OCI-LY1 (cell line): ENCODE measurements at regions not wholly inside any gene's neighbourhood (a gene's known extent, or its start where the extent isn't known, plus 50 kb on each side); places are given as distances from the start of the nearest gene placed in this dataset.

ENCODE experiments used
- H2AFZ ChIP-seq: fragments of 200-600 bp; sonication (generic), shearing (Covaris generic); 2 replicates; pipeline ENCODE4 v1.6.0; 2014; ENCODE audit warnings: antibody characterized with exemption, mild to moderate bottlenecking, low read length
- H3F3A ChIP-seq: fragments of 200-600 bp; sonication (generic), shearing (Covaris generic); 2 replicates; pipeline ENCODE4 v1.6.0; 2014; ENCODE audit warnings: mild to moderate bottlenecking, antibody characterized with exemption, low read length, moderate library complexity; ENCODE audit not compliant: insufficient read depth
- H3K27ac ChIP-seq: fragments of 200-600 bp; sonication (generic); 2 replicates; pipeline ENCODE4 v1.5.1; 2014; ENCODE audit warnings: low read length, mixed run types, mild to moderate bottlenecking, low read depth; ENCODE audit not compliant: poor library complexity, severe bottlenecking
- H3K27me3 ChIP-seq: fragments of 200-600 bp; sonication (generic); 2 replicates; pipeline ENCODE4 v1.6.0; 2014; ENCODE audit warnings: antibody characterized with exemption, mild to moderate bottlenecking, low read length, moderate library complexity; ENCODE audit not compliant: insufficient read depth
- H3K36me3 ChIP-seq: fragments of 200-600 bp; sonication (generic); 2 replicates; pipeline ENCODE4 v1.6.1; 2014; ENCODE audit warnings: mild to moderate bottlenecking, antibody characterized with exemption, low read length, moderate library complexity, mixed read lengths; ENCODE audit not compliant: insufficient read depth
- H3K4me1 ChIP-seq: fragments of 200-600 bp; sonication (generic); 2 replicates; pipeline ENCODE4 v1.5.1; 2014; ENCODE audit warnings: mild to moderate bottlenecking, low read length, moderate library complexity; ENCODE audit not compliant: insufficient read depth, severe bottlenecking
- H3K4me2 ChIP-seq: fragments of 200-600 bp; sonication (generic), shearing (Covaris generic); 2 replicates; pipeline ENCODE4 v1.6.1; 2014; ENCODE audit warnings: low read length
- H3K4me3 ChIP-seq: fragments of 200-600 bp; sonication (generic); 2 replicates; pipeline ENCODE4 v1.5.1; 2014; ENCODE audit warnings: low read length, low read depth, mild to moderate bottlenecking, mixed read lengths; ENCODE audit not compliant: poor library complexity, severe bottlenecking
- H3K79me2 ChIP-seq: fragments of 200-600 bp; shearing (Covaris generic); 2 replicates; pipeline ENCODE4 v1.6.1; 2016; ENCODE audit warnings: mixed run types, low read length, mixed read lengths; ENCODE audit not compliant: insufficient read depth
- H3K9ac ChIP-seq: fragments of 200-600 bp; sonication (generic), shearing (Covaris generic); 2 replicates; pipeline ENCODE4 v1.6.1; 2014; ENCODE audit warnings: mild to moderate bottlenecking, low read length, mixed read lengths
- H3K9me2 ChIP-seq: fragments of 200-600 bp; sonication (generic), shearing (Covaris generic); 2 replicates; pipeline ENCODE4 v1.6.1; 2014; ENCODE audit warnings: low read depth, mild to moderate bottlenecking, low read length, mixed read lengths
- H3K9me3 ChIP-seq: fragments of 200-600 bp; shearing (Covaris generic); 2 replicates; pipeline ENCODE4 v1.6.1; 2014; ENCODE audit warnings: low read length, mixed read lengths
- H4K20me1 ChIP-seq: fragments of 200-600 bp; sonication (generic), shearing (Covaris generic); 2 replicates; pipeline ENCODE4 v1.6.0; 2016; ENCODE audit warnings: mild to moderate bottlenecking, low read length; ENCODE audit not compliant: insufficient read depth
- EZH2 ChIP-seq: fragments of 200-600 bp; sonication (generic), shearing (Covaris generic); IDR thresholded peaks from 2 replicates; pipeline ENCODE4 v1.8.0; 2017; ENCODE audit warnings: borderline replicate concordance, mixed run types, mild to moderate bottlenecking, antibody characterized with exemption, low read length, moderate library complexity, mixed read lengths
- TF ChIP-seq, protein P1 (sequence below): fragments of 200-600 bp; sonication (generic), shearing (Covaris generic); IDR thresholded peaks from 2 replicates; pipeline ENCODE4 v1.5.1; 2017; ENCODE audit warnings: mild to moderate bottlenecking, antibody characterized with exemption, low read length, moderate library complexity, mixed read lengths

DNA sequence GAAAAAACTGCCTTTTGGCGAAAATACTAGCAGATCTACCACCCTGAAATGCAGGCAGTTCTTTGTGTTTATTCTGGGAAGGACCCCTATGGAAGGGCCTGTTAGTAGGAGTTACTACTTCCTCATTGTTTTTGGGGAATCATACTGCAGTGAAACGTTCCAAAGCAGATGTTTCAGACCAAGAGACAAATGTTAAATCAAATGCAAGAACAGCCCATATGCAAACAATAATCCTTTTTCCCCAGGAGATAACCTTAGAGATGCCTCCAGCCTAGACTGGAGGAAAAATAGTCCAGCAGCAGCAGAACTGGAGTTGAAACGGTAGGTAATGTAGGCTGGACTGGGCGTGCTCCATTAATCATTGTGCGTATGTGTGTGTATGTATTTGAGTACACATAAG, 65.9 kb upstream of the VWDE start:
- TF ChIP-seq, protein P1, sequence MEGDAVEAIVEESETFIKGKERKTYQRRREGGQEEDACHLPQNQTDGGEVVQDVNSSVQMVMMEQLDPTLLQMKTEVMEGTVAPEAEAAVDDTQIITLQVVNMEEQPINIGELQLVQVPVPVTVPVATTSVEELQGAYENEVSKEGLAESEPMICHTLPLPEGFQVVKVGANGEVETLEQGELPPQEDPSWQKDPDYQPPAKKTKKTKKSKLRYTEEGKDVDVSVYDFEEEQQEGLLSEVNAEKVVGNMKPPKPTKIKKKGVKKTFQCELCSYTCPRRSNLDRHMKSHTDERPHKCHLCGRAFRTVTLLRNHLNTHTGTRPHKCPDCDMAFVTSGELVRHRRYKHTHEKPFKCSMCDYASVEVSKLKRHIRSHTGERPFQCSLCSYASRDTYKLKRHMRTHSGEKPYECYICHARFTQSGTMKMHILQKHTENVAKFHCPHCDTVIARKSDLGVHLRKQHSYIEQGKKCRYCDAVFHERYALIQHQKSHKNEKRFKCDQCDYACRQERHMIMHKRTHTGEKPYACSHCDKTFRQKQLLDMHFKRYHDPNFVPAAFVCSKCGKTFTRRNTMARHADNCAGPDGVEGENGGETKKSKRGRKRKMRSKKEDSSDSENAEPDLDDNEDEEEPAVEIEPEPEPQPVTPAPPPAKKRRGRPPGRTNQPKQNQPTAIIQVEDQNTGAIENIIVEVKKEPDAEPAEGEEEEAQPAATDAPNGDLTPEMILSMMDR: no peak
- no peak for TF ChIP-seq EZH2

DNA sequence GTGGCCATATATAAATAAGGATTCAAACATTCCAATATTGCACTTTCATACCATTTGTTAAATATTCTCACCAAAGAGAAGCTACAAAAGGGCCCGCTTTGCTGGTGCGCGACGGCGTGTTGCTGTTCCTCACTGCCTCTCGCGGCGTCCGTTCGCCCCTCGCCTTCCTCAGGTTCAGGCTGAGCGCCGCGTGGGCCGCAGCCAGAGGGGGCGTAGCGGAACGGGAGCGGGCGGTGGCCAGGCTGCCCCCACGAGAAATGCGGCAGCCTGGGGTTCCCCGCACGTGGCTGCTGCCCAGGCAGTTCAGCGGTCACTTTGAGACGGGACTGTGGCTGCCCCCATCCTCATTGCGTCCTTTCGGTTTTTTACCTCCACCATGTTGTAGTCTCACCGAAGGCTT, 67.3 kb upstream of the VWDE start:
- H3F3A ChIP-seq: no peaks in the 10 kb centered on the region
- no peaks in the 10 kb centered on the region for H3K4me1 ChIP-seq
- H3K27ac ChIP-seq: no peak overlapping the region
- no peaks in the 10 kb centered on the region for H3K9me3 ChIP-seq
- H3K27me3 ChIP-seq: no peaks in the 10 kb centered on the region
- no peaks in the 10 kb centered on the region for H3K36me3 ChIP-seq
- H4K20me1 ChIP-seq: no peaks in the 10 kb centered on the region
- no peak overlapping the region for H3K4me2 ChIP-seq
- no peaks in the 10 kb centered on the region for H3K79me2 ChIP-seq
- H3K4me3 ChIP-seq: no peak overlapping the region
- no peak for TF ChIP-seq EZH2
- TF ChIP-seq, protein P1: no peak
- H3K9me2 ChIP-seq: no peaks in the 10 kb centered on the region
- H2AFZ ChIP-seq: no peak overlapping the region
- H3K9ac ChIP-seq: no peak overlapping the region

More for the DNA sequence above, 65.9 kb upstream of the VWDE start:
- Histone ChIP-seq H3K36me3 (no peaks in the 10 kb centered on the region), H3K4me1 (no peaks in the 10 kb centered on the region), H3K4me2 (no peak overlapping the region), H3K27ac (no peak overlapping the region), H3K9me3 (no peaks in the 10 kb centered on the region), H3K9me2 (no peaks in the 10 kb centered on the region), H3K27me3 (no peaks in the 10 kb centered on the region), H3F3A (no peaks in the 10 kb centered on the region), H3K79me2 (no peaks in the 10 kb centered on the region), H3K4me3 (no peak overlapping the region), H4K20me1 (no peaks in the 10 kb centered on the region), H3K9ac (no peak overlapping the region), H2AFZ (no peak overlapping the region)

- no peaks in the 10 kb centered on the region for H3K36me3 ChIP-seq
- H3K27ac ChIP-seq: no peak overlapping the region
- H3K4me2 ChIP-seq: no peak overlapping the region
- no peaks in the 10 kb centered on the region for H3K4me1 ChIP-seq
- H3K79me2 ChIP-seq: no peaks in the 10 kb centered on the region
- no peak overlapping the region for H2AFZ ChIP-seq
- H4K20me1 ChIP-seq: no peaks in the 10 kb centered on the region
- no peak for TF ChIP-seq EZH2
- TF ChIP-seq, protein P1: no peak
- H3K27me3 ChIP-seq: no peaks in the 10 kb centered on the region
- no peak overlapping the region for H3K9ac ChIP-seq
- H3K9me2 ChIP-seq: no peaks in the 10 kb centered on the region
- H3K9me3 ChIP-seq: no peaks in the 10 kb centered on the region
- no peaks in the 10 kb centered on the region for H3F3A ChIP-seq
- no peak overlapping the region for H3K4me3 ChIP-seq
Observed at GRCh38 chr7:12474035-12474434, 70.4 kb upstream of the VWDE start.
